RCC 7860 (cell line): ENCODE measurements at regions not wholly inside any gene's neighbourhood (a gene's known extent, or its start where the extent isn't known, plus 50 kb on each side); places are given as distances from the start of the nearest gene placed in this dataset.
"Not testable (repeated sequence)": the region's sequence is repeated elsewhere in the genome, so short reads cannot be mapped to it uniquely, and the experiment has no call there.

Source experiments
- DNase-seq: peaks from one replicate; pipeline ENCODE4 v3.0.0-alpha.2; 2015; ENCODE audit warnings: low spot score
- FAIRE-seq: peaks from 2 replicates; lab custom pipeline; 2012; peaks lifted over from hg19 to GRCh38; lab: Jason Lieb, UNC

DNA sequence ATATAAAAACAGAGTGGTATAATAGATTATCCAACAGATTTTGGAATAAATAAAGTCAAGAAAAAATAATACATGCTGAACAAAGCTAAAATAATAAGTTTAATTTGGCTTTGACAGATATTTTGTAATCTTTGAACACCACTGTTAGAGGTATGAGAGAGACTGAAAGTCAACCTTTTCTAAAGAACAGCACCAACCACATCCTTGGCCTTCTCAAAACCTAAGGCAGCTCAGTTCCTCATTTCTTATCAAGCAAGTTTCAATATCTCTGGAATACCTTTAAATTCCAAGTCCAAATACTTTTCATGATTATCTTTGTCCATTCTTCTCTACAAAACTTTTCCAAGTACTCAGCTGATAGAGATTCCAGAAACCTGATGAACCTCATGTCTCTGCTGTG lies 1603.8 kb downstream of the CDH8 start:
- FAIRE-seq: no peak
- no peak for DNase-seq

DNA sequence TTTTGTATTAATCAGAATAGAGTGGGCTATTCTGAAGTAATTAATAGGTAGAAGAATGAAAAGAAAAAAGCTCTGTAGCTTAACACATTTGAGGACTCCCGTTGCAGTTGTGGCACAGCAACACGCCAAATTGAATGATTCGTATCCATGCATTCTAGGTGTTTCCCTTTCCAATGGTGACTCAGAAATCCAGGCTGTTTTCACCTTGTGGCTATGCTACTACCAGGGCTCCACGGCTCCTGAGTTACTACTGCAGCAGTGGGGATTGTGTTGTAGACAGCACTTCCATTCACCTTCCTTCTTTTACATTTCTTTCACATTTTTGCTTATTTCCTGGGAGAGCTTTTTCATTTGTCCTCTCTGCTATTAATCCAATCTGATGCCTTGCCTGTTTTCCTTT lies 1616.4 kb downstream of the CDH8 start:
- DNase-seq (no peak), FAIRE-seq (no peak)

DNA sequence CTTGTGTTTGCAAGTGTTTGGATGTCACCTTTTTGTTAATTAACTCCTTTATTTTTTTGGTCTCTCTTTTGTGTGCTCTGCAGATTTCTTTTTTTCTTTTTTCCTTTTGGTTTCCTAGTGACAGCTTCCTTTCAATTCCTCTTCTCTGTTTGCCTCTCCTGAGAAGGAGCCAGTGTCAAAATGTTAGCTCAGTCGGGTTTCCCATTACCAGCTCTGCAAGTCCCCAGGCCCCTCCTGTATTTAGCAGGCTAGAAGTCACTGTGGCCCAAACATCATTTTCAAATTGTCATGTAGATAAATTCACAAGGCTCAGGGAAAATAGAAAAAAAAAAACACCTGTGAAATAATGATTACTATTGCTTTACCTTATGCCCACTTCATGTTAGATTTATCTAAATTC lies 1621.6 kb downstream of the CDH8 start:
- DNase-seq: no peak
- no peak for FAIRE-seq

DNA sequence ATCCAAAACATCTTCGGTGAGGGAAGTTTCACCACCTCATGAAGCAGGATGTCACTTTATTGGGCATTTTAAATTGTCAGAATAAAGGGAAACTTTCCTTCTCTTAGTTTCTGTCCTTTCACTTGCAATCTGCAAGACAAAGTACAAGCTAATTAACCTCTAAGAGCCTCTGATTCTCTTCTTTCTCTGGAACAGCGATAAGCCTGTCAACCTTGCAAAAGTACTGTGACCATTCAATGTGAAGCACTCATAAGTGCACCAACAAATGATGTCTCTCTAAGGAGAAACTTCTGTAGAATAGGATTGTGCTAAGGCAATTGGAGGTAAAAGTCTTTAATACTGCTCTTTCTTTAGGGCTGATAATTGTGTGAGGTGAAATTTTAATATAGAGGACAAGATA lies 1622.3 kb downstream of the CDH8 start:
- DNase-seq (no peak), FAIRE-seq (no peak)

DNA sequence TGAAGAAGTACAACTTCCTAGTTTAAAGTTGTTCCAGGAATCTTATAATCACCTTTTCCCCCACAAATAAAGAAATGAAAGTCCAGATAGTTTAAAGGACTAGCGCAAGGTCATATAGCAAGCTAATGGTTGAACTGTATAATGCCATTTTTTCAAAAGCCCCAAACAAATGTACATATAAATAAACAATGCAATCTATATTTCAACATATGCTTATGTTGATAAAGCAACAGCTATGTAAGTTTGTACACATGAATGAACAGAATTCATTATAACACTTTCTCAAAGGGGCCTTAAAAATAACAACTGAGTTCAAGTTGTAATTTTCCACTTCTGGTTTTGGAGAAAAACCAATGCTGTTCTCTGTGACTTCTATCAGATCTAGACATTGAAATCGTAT lies 1628.6 kb downstream of the CDH8 start:
- DNase-seq (no peak), FAIRE-seq (no peak)

DNA sequence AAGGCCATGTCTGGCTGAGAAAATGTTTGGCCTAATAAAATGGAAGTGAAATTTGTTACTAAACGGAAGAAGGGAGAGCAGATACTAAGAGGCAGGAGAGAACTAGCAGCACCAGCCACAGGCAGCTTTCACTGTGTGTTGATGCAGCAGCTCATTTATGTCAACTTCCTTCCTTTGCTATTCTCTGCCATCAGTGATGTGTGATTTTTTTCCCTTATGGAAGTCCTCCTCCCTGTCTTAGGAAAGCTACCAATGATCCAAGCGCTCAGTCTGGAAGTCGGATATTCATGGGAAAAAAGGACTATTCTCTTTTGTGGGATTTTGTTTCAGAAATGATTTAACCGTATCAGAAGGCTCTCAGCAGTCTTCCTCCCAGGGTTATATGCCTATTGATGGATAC lies 1629.2 kb downstream of the CDH8 start:
- DNase-seq (no peak), FAIRE-seq (no peak)

DNA sequence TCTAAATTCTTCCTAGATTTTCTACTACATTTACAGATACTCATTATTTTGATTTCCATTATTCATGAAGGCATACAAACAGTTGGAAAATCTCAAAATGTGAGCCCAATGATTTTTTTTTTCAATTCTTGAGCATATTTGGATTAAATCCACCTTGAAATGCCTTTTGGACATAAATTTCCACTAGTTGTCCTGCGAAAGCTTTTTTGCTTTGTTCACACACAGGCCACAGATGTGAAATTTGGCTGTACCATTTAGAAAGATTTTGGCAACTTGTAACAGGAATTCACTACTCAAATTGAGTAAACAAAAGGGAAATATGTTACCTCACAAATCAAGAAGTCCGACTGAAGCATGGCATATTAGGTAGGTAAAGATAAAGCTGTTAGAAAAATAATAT lies 1631.0 kb downstream of the CDH8 start:
- FAIRE-seq (no peak), DNase-seq (no peak)

DNA sequence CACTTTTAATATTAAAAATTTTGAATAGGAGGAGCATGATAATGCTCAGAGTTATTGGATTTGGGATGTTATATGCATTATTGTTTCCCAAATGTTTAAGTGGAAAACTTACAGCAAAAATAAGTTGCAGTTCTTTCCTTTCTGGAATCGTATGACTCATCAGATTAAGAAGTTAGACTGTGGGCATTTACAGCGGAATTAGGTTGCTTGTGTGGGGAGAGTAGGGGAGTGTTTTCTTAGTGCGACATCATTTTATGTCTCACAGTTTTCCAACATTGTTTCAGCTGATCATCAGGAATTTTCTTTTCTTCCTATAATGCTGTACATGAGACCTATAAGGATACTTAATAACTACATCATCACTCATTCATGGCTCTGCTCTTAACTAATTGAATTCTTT lies 1631.8 kb downstream of the CDH8 start:
- no peak for FAIRE-seq
- no peak for DNase-seq

DNA sequence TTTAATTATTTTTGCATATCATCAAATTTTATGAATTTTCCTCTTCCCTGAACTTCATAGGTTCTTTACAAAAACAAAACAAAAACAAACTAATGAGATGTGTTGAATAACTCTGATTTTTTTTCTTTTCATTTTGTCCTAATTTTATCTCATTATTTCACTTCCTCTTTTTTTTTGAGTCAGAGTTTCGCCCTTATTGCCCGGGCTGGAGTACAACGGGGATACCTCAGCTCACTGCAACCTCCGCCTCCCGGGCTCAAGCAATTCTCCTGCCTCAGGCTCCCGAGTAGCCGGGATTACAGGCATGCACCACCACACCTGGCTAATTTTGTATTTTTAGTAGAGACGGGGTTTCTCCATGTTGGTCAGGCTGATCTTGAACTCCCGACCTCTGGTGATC lies 1633.3 kb downstream of the CDH8 start:
- DNase-seq, FAIRE-seq: not testable (repeated sequence)

DNA sequence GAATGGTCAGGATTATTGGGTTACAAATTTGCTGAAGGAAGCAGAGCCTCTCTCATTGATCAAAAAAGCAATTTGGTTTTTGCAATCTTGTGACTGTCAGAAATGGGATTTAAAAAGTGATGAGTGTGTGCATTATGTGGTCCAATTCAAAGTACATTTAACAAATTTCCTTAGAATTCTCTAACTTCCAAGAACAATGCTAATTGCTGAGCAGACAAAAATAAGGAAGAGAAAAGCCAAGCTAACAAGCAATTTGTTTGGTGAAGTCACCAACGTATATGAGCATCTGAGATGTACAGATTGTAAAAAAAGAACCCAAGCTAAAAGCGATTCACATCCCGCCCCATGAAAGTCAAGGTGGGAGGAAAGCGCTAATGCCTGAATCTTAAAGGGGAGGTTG lies 1643.9 kb downstream of the CDH8 start:
- DNase-seq (no peak), FAIRE-seq (no peak)

DNA sequence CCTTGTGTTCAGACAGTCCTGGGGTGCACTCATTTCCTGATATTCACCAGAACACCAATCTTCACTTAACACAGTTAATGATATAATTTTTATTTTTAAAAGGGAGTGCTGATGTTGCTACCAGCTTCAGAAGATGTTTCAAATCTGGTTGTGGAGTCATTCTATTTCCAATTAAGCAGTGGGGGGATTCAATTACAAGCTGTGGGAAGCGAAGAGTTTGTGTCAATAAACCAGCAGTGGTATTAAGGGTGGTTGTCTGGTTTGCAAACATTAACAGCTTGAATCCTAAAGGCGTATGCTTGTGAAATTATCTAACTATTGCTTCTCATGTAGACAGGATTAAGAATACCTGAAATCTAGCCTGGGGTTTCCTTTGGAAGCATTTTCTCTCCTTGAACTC lies 1637.5 kb upstream of the GOT2 start:
- no peak for DNase-seq
- FAIRE-seq: no peak

DNA sequence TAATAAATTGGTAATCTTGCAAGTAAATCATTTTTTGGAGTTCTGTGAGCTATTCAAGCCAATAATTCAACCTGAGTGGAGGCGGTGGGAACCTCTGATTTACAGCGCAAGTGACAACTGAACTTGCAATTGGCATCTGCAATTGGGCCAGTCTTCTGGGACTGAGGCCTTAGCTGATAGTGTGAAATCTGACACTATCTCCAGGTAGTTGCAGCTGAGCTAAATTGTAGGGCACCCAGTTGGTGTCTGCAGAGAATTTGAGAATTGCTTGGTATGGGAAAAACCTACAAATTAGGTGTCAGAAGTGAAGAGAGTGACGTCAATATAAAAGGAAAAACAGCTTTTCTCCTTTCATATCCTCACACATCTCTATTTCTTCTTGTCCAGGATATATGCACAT lies 1633.6 kb upstream of the GOT2 start:
- FAIRE-seq: no peak
- DNase-seq: no peak

DNA sequence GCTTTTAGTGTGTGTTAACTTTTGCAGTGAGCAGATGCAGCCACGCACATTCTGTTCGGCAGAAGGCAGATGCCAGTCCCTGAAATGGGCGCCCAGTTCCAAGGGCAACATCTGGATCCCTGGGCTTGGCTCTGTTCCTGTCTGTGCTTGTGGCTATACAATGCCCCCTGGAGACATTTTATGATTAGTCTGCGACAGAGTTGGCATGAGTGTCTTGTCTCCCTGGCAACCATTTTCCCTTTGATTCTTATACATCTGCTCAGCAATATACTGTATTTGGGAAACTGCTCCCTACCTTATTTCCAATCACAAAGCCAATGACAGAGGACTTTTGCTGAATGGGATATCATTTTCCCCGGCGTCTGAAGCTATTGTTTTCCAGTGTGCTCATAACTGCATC lies 1629.5 kb upstream of the GOT2 start:
- DNase-seq (no peak), FAIRE-seq (no peak)

DNA sequence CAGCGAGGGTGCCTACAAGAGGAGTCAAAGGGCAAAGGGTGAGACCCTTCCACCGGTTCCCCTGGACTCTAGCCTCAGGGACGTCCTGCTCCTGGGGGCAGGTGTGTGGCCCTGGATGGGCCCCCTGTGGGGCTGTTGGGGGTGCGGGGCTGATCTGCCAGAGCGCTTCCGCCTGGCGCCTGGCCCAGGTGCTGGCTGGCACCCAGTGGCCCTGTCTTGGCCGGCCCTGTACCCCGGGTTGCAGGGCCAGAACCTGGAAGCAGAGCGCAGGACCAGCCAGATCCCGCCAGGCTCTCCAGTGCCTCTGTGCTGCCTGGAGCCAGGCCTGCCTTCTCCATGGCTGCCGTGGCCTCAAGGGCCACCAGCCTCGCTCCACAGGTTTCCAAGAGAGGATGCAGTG lies 1625.8 kb upstream of the GOT2 start:
- FAIRE-seq: not testable (repeated sequence)

DNA sequence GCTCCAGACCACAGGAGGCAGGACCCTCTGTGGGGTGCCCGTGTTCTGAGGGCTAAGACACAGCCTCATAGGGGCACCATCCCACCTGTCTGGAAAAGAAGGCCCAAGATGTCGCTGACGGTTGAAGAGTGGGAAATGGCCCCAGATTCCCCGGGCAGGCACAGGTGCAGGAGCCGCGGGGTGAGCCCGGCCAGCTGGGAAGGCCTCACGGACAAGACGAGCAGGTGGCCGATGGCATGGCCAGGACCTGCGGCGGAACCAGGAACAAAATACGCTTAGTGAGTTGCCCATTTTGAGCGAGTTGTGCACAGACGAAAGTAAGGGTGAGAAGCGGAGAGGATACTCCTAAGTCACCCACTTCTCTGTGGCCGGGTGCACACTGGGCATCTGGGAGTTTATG lies 1625.3 kb upstream of the GOT2 start:
- FAIRE-seq, DNase-seq: not testable (repeated sequence)

More for the DNA sequence above, 1625.8 kb upstream of the GOT2 start:
- not testable (repeated sequence) for DNase-seq

DNA sequence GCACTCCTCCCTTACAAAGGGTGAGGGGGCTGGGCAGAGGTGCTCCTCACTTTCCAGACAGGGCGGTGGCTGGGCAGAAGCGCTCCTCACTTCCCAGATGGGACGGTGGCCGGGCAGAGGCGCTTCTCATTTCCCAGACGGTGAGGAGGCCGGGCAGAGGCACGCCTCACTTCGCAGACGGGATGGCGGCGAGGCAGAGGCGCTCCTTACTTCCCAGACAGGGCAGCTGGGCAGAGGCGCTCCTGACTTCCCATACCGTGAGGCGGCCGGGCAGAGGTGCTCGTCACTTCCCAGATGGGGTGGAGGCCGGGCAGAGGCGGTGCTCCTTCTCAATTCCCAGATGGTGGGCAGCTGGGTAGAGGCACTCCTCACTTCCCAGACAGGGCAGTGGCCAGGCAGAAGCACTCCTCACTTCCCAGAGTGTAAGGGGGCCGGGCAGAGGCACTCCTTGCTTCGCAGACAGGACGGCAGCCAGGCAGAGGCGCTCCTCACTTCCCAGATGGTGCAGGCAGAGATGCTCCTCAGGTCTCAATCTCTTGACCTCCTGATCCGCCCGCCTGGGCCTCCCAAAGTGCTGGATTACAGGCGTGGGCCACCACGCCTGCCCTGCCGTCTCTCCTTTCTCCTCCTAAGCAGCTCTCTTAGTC lies 1623.9 kb upstream of the GOT2 start:
- not testable (repeated sequence) for FAIRE-seq, DNase-seq

DNA sequence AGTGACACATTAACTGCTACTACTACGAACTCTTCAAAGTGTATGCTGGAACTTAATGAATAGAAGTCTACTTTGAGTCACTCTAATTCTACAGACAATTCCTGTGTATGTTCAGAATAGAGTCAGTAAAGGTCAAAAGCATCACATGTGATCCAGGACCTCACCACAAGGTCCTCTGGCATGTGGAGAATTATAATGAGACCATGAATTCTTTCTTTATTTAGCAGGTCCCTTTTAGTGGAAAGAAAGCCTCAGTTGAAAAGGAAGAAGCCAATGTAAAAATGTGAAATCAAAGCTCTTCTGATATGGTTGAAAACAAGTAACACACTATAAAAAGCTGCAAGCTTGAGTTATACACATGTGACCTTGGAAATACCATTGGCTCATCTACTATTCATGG lies 1612.1 kb upstream of the GOT2 start:
- FAIRE-seq: no peak
- no peak for DNase-seq

DNA sequence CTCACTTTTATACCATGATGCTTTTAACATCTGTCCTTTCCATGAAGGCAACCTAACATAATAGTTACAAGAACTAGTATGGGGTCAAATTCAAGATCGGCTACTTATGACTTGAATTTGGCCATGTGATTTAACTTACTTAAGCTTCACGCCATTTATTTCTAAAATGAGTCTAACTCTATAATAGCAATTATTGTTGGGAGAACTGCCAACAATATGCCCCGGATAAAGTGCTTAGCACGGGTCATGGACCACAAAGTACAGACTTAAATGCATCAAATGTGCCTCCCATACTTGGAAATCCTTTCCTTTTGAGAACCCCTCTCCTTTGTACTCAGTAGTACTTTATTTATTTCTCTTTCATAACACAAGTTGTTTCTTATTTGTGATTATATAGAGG lies 1603.6 kb upstream of the GOT2 start:
- FAIRE-seq (no peak), DNase-seq (no peak)

DNA sequence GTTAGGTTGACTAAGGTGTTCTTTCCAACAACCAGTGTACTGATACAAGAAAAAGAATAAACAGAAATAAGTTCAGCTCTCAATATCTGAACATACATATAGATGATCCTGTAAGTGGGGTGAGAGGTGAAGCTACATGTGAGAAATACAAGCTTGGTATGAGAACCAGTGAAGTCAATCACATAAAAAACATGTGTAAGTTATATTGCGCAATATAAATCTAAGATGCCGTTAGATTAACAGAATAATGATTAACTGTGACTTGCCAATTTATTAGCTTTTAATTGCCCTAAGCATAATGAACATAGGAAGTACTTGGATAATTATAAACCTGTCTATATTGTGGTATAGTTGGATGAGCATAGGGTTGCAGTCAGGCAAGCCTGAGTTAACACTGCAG lies 1597.1 kb upstream of the GOT2 start:
- no peak for FAIRE-seq

DNA sequence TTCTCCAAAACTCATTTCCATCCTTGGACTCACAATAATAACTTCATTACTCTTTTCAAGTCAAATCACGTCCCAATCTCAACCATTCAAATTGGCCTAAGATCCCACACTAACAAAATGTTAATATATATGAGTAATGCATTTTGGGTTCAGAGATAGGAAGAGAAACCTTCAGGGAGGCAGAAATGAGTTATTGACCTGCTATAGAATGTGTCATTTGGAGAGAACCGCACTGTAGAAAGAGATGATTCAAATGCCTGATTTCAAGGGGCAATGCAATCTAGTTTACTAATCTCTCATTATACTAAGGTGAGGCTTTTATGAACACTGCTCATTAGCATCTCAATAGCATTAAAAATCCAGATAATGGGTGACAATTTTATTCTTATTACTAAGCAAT lies 1595.0 kb upstream of the GOT2 start:
- no peak for DNase-seq
- no peak for FAIRE-seq

More for the DNA sequence above, 1597.1 kb upstream of the GOT2 start:
- no peak for DNase-seq

DNA sequence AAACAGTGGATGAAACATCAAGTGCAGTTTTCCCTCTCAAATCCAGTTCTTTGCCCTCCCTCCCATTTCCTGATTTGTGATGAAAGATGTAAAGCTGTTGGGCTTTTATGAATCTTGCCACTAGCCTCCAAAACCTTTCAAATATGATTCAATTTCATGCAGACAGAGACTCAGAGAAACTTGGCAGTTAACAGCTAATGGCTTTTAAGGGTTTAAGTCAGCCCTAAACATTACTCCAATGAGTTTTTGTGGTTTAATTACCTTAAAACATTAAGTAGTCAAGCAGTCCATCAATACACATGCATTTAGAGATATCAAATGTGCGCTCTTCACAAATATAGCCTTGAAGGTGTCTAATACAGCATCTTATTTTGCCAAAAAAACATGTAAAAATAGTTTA lies 1594.0 kb upstream of the GOT2 start:
- FAIRE-seq (no peak), DNase-seq (no peak)

DNA sequence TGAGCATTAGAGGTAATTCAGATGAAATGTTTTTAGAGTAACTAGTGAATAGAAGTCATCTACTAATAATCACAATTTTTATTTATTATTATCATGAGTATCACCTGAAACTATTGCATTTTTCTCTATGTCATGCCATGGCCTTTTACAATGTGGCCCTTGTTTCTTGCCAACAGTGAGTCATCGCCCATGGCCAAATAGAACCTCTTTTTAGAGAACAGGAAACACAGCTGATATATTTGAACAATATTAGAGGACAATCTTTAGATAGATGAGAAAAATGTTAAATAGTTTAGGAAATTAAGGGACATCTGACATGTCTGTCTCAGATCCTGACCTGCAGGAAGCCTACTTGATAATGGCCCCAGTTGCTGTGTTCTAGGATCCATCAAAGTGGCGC lies 1584.4 kb upstream of the GOT2 start:
- no peak for DNase-seq
- FAIRE-seq: no peak

DNA sequence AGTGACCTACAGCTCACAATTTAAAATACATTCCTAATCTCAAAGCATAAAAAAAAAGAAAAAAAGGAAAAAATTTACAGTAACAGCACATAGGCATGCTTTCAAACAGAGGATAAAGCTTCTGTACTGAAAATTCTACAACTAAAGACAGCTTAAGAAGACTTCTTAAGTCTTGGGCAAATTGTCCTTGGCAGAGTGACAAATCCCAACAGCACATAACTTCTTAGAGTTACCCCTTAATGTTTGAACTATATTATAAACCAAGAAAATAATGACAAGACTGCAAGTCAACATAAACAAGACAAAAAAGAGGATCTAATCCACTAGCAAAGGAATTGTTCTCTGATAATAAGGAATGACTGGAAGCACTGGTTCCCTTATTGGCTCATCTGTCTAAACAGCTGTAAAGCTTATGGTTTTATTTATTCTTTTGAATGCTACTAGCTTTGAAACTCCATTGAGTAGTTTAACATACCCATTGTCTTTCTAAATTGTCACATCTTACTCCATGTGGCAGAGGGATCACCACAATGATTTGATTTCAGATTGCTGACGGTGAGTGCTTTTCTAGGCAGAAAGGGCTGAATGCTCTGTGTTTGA lies 1576.8 kb upstream of the GOT2 start:
- DNase-seq (no peak), FAIRE-seq (no peak)
